Thyroid gland (tissue), 4 donors: ENCODE measurements at regions not wholly inside any gene's neighbourhood (a gene's known extent, or its start where the extent isn't known, plus 50 kb on each side); places are given as distances from the start of the nearest gene placed in this dataset.

Experiments used
- CTCF ChIP-seq, 6 experiments: fragments of 200-600 bp in 3 of 6; fragments of 450-650 bp in 3 of 6; sonication (generic) in 3 of 6; IDR thresholded peaks; one replicate each; pipeline ENCODE4 v1.5.1; 2016 to 2019; ENCODE audit warnings: antibody characterized with exemption in 6 of 6, mild to moderate bottlenecking in 2 of 6, inconsistent platforms in 1 of 6, moderate library complexity in 1 of 6
- POLR2A ChIP-seq, 2 donors: fragments of 450-650 bp; IDR thresholded peaks; one replicate each; pipeline ENCODE4 v1.6.1; 2017; ENCODE audit warnings: antibody characterized with exemption in 2 of 2, mild to moderate bottlenecking in 2 of 2, moderate library complexity in 1 of 2

- TF ChIP-seq CTCF (IDR thresholded peaks at IDR 0.05): no peak
- no peak for TF ChIP-seq POLR2A (IDR thresholded peaks at IDR 0.05)
Measured at GRCh38 chrX:125769628-125770027, 396.5 kb downstream of the DCAF12L2 start.
